ENCODE measurements at regions not wholly inside any gene's neighbourhood (a gene's known extent, or its start where the extent isn't known, plus 50 kb on each side); places are given as distances from the start of the nearest gene placed in this dataset.
A peak's percentile ranks its signal among the peaks of the same experiment; 100 is the strongest.

DNA sequence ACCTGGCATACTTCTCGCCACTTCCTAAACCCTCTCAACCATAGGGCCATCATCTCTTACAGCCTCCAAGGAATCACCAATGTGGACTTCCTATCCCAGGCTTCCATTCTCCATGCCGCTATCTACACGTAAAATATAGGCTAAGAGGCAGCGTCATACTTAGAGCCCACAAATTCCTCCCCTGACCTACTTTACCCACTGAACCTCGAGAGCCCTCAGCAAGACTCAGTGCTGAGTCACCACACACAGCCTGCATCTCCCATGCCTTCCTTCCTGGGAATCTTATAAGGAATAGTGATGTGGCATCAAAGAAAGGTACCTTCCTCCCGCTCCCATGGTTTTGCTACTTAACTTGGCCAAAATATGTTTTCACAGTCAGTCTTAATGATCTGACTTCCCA lies 435.6 kb upstream of the NFE2L3 start:
- Histone ChIP-seq H3K27me3 (no peaks in the 10 kb centered on the region), H3K27ac (no peak overlapping the region), H3K9me3 (no peaks in the 10 kb centered on the region), H3K4me3 (no peak overlapping the region), H3K36me3 (no peaks in the 10 kb centered on the region), H3K4me1 (peaks cover 0 to 11% (median 0%) of the 10 kb centered on the region in 3 donors)
- intact Hi-C loops (cut with DNase I): no loop called here
- no peak for TF ChIP-seq POLR2A (IDR thresholded peaks at IDR 0.05)
- TF ChIP-seq, protein P1, sequence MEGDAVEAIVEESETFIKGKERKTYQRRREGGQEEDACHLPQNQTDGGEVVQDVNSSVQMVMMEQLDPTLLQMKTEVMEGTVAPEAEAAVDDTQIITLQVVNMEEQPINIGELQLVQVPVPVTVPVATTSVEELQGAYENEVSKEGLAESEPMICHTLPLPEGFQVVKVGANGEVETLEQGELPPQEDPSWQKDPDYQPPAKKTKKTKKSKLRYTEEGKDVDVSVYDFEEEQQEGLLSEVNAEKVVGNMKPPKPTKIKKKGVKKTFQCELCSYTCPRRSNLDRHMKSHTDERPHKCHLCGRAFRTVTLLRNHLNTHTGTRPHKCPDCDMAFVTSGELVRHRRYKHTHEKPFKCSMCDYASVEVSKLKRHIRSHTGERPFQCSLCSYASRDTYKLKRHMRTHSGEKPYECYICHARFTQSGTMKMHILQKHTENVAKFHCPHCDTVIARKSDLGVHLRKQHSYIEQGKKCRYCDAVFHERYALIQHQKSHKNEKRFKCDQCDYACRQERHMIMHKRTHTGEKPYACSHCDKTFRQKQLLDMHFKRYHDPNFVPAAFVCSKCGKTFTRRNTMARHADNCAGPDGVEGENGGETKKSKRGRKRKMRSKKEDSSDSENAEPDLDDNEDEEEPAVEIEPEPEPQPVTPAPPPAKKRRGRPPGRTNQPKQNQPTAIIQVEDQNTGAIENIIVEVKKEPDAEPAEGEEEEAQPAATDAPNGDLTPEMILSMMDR (IDR thresholded peaks at IDR 0.05): no peak
- 80 to 84% methylated on average over 5 to 6 of the region's 6 CpGs for WGBS, 2 donors
- no peak for DNase-seq

DNA sequence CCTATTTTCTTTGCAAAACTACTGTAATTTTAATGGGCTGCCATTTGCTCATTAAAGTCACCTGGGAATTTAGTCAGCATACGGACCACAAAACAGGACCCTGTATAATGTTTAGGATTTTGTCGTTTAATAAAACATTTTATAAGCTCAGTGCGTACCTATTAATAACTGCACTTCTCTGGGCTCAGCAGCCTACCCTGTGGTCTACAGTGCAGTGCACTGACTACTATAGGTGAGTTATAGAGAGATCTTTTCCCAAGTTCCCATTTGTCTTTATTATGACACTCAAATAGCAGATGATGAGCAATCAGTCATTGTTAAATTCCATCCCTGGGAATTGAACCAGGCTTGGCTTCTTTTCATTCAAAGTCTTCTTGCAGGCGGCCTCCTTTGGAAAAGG lies 433.4 kb upstream of the NFE2L3 start:
- DNase-seq: no peak
- WGBS, 2 donors: 85 to 94% methylated on average over 3 to 4 of the region's 4 CpGs
- Histone ChIP-seq H3K9me3 (no peaks in the 10 kb centered on the region), H3K27me3 (no peaks in the 10 kb centered on the region), H3K27ac (no peak overlapping the region), H3K36me3 (no peaks in the 10 kb centered on the region), H3K4me1 (peaks cover 0 to 8% (median 0%) of the 10 kb centered on the region in 3 donors), H3K4me3 (no peak overlapping the region)
- no peak for TF ChIP-seq POLR2A (IDR thresholded peaks at IDR 0.05)
- TF ChIP-seq, protein P1 (IDR thresholded peaks at IDR 0.05): no peak
- intact Hi-C loops (cut with DNase I): no loop called here

DNA sequence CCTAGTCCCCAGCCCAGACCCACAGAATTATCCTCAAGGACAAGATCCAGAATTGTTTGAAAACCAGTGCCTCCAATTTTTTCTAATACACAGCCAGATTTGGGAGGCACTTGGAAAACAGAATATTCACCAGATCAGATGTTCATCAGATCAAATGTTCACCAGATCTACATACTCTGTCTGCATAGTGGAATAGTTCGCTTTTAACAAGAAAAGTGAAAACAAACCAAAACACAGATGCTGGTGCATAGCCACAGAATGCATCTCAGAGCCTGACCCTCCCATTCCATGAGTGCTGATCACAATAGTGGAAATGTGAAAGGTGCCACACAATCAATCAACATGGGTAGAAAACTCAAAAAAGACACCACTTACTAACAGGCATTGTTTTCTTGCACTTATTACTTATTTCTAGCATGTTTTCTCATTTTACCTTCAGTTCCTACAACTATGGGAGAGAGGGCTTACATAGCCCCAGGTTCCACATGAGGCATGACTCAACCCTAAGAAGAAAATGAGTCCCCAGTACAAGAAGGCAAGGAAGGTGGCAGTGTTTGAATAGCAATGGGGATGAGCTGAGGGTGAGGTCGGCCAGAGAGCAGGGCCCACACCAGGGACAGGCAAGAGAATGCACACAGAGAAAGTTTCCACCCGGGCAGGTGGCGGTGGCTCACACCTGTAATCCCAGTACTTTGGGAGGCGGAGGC lies 432.7 kb upstream of the NFE2L3 start:
- Histone ChIP-seq H3K4me3 (no peak overlapping the region), H3K27ac (no peak overlapping the region), H3K9me3 (no peaks in the 10 kb centered on the region), H3K4me1 (peaks cover 0 to under 1% (median 0%) of the 10 kb centered on the region in 3 donors), H3K27me3 (no peaks in the 10 kb centered on the region), H3K36me3 (no peaks in the 10 kb centered on the region)
- WGBS, 2 donors: 89 to 98% methylated on average over 5 of the region's 5 CpGs
- intact Hi-C loops (cut with DNase I): no loop called here
- TF ChIP-seq POLR2A (IDR thresholded peaks at IDR 0.05): no peak
- TF ChIP-seq, protein P1 (IDR thresholded peaks at IDR 0.05): no peak
- DNase-seq: no peak

DNA sequence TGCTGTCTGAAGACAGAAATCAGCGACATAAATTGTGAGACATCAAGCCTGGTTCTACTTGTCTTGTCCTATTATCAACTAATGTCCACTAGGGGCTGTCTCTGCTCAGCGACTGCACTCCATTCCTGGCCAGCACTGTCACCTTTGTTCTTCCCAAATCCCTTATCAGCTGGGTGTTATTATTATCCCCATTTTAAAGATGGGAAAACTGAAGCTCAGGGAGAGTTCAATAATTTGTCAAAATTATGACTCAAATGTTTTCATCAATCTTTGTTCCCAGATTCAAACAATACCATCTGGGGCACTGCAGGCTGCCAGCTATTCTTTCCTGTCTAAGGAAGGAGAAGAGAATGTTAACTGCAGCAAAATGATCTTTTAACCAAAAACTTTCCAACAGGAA lies 431.6 kb upstream of the NFE2L3 start:
- Histone ChIP-seq H3K9me3 (no peaks in the 10 kb centered on the region), H3K4me3 (no peak overlapping the region), H3K27ac (no peak overlapping the region), H3K4me1 (no peaks in the 10 kb centered on the region), H3K36me3 (no peaks in the 10 kb centered on the region), H3K27me3 (no peaks in the 10 kb centered on the region)
- TF ChIP-seq POLR2A (IDR thresholded peaks at IDR 0.05): no peak
- TF ChIP-seq, protein P1 (IDR thresholded peaks at IDR 0.05): peak in 4 of 6 experiments; percentile 7 to 36 (median 26)
- intact Hi-C loops (cut with DNase I): no loop called here
- DNase-seq: no peak
- 43 to 58% methylated on average over 2 of the region's 2 CpGs for WGBS, 2 donors

DNA sequence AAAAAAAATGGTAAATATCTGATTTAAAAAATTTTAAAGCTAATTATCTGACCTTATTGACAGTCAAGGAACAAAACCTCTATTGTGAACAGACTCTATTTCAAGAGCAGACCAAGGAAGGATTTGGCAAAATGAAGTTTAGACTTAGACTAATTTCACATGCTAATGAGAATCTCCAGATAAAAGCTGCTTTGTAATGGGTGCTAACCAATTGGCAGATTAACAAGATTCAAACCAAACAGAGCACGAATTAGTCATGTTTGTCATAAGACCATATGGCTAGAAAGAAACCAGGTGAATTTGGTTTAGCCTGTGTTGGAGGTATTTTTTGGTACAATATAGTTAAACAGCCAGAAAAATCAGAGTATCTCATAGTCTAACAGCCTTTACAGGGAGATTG lies 429.1 kb upstream of the NFE2L3 start:
- intact Hi-C loops (cut with DNase I): no loop called here
- 27 to 33% methylated on average over 1 of the region's 1 CpG for WGBS, 2 donors
- no peak for DNase-seq

More for the DNA sequence above, 429.1 kb upstream of the NFE2L3 start:
- Histone ChIP-seq H3K27ac (no peak overlapping the region), H3K4me3 (no peak overlapping the region), H3K27me3 (no peaks in the 10 kb centered on the region), H3K4me1 (peaks cover 0 to 9% (median 0%) of the 10 kb centered on the region in 3 donors), H3K9me3 (no peaks in the 10 kb centered on the region), H3K36me3 (no peaks in the 10 kb centered on the region)
- no peak for TF ChIP-seq POLR2A (IDR thresholded peaks at IDR 0.05)
